WTC11 (cell line): ENCODE measurements at regions not wholly inside any gene's neighbourhood (a gene's known extent, or its start where the extent isn't known, plus 50 kb on each side); places are given as distances from the start of the nearest gene placed in this dataset.

Source experiments
- ATAC-seq: fragments of 200-7000 bp; cut with Tn5 transposase; 2 replicates; pipeline ENCODE4 v1.10.0; 2021; ENCODE audit warnings: mild to moderate bottlenecking, moderate library complexity
- CTCF ChIA-PET: fragments of 300-600 bp; sonication (Branson Sonifier 250); formaldehyde crosslinking; loops from one replicate; lab custom pipeline; 2021; ENCODE audit warnings: antibody characterized with exemption; lab: Charles Lee
- POLR2A ChIA-PET: fragments of 350-600 bp; sonication (Branson Sonifier 250); formaldehyde crosslinking; loops from one replicate; lab custom pipeline; 2021; ENCODE audit warnings: antibody characterized with exemption; lab: Charles Lee
- DNase-seq: peaks from one replicate; pipeline ENCODE4 v3.0.0; 2021; ENCODE audit warnings: low spot score
- H3K27ac Mint-ChIP-seq: 2 replicates; pipeline ENCODE4 v1.8.0; 2021; ENCODE audit warnings: mixed read lengths
- H3K27me3 Mint-ChIP-seq: 2 replicates; pipeline ENCODE4 v1.8.0; 2021; ENCODE audit warnings: low read depth, mild to moderate bottlenecking, moderate library complexity, mixed read lengths
- H3K36me3 Mint-ChIP-seq: 2 replicates; pipeline ENCODE4 v1.8.0; 2021; ENCODE audit warnings: mixed read lengths
- H3K4me1 Mint-ChIP-seq: 2 replicates; pipeline ENCODE4 v1.8.0; 2022; ENCODE audit warnings: mixed read lengths
- H3K4me3 Mint-ChIP-seq: 2 replicates; pipeline ENCODE4 v1.8.0; 2021; ENCODE audit warnings: mild to moderate bottlenecking, moderate library complexity, mixed read lengths
- H3K9me3 Mint-ChIP-seq: 2 replicates; pipeline ENCODE4 v1.8.0; 2021; ENCODE audit warnings: mixed read lengths
- AFF4 ChIP-seq: sonication (generic); formaldehyde crosslinking; IDR thresholded peaks from 2 replicates; pipeline ENCODE4 v1.8.1; 2023; ENCODE audit warnings: mild to moderate bottlenecking, missing genetic modification reagents, borderline replicate concordance
- ATF2 ChIP-seq: sonication (generic); formaldehyde crosslinking; IDR thresholded peaks from 2 replicates; pipeline ENCODE4 v1.8.1; 2022; ENCODE audit warnings: low read depth, missing genetic modification reagents, borderline replicate concordance
- ATF3 ChIP-seq: sonication (generic); formaldehyde crosslinking; conservative IDR thresholded peaks from 2 replicates; pipeline ENCODE4 v1.8.1; 2022; ENCODE audit warnings: mild to moderate bottlenecking, missing genetic modification reagents
- CBFB ChIP-seq: sonication (generic); formaldehyde crosslinking; IDR thresholded peaks from 2 replicates; pipeline ENCODE4 v1.8.1; 2022; ENCODE audit warnings: mild to moderate bottlenecking, low read depth, missing genetic modification reagents
- CTCF ChIP-seq: fragments of 200-600 bp; IDR thresholded peaks from 2 replicates; pipeline ENCODE4 v1.8.0; 2022; ENCODE audit warnings: antibody characterized with exemption
- ETV6 ChIP-seq: sonication (generic); formaldehyde crosslinking; IDR thresholded peaks from 2 replicates; pipeline ENCODE4 v1.8.1; 2022; ENCODE audit warnings: mild to moderate bottlenecking, missing genetic modification reagents
- IRF2 ChIP-seq: sonication (generic); formaldehyde crosslinking; IDR thresholded peaks from 2 replicates; pipeline ENCODE4 v1.8.0; 2022; ENCODE audit warnings: low read depth, missing genetic modification reagents, borderline replicate concordance
- JAZF1 ChIP-seq: fragments of 250-450 bp; sonication (Bioruptor Pico); IDR thresholded peaks from 2 replicates; pipeline ENCODE4 v1.9.0; 2021; ENCODE audit warnings: moderate library complexity, mild to moderate bottlenecking, inconsistent platforms
- MXD4 ChIP-seq: fragments of 250-450 bp; sonication (Bioruptor Pico); IDR thresholded peaks from 2 replicates; pipeline ENCODE4 v1.8.0; 2021; ENCODE audit warnings: mild to moderate bottlenecking, moderate library complexity, borderline replicate concordance
- MYBL2 ChIP-seq: sonication (generic); formaldehyde crosslinking; IDR thresholded peaks from 2 replicates; pipeline ENCODE4 v1.8.1; 2023; ENCODE audit warnings: mild to moderate bottlenecking, moderate library complexity, missing genetic modification reagents
- NFYB ChIP-seq: sonication (generic); formaldehyde crosslinking; conservative IDR thresholded peaks from 2 replicates; pipeline ENCODE4 v1.8.0; 2022; ENCODE audit warnings: low read depth, missing genetic modification reagents
- NR2C2 ChIP-seq: sonication (generic); formaldehyde crosslinking; IDR thresholded peaks from 2 replicates; pipeline ENCODE4 v1.8.0; 2022; ENCODE audit warnings: mild to moderate bottlenecking, missing genetic modification reagents
- PRRX2 ChIP-seq: fragments of 250-450 bp; sonication (Bioruptor Pico); IDR thresholded peaks from 2 replicates; pipeline ENCODE4 v1.8.0; 2021; ENCODE audit warnings: mild to moderate bottlenecking
- RELA ChIP-seq: sonication (generic); formaldehyde crosslinking; IDR thresholded peaks from 2 replicates; pipeline ENCODE4 v1.8.1; 2022; ENCODE audit warnings: missing genetic modification reagents, mild to moderate bottlenecking, borderline replicate concordance
- RORB ChIP-seq: fragments of 250-450 bp; sonication (Bioruptor Pico); IDR thresholded peaks from 2 replicates; pipeline ENCODE4 v1.9.0; 2021; ENCODE audit warnings: mild to moderate bottlenecking
- SMAD4 ChIP-seq: sonication (generic); formaldehyde crosslinking; IDR thresholded peaks from 2 replicates; pipeline ENCODE4 v1.8.0; 2022; ENCODE audit warnings: mild to moderate bottlenecking, missing genetic modification reagents
- ZNF121 ChIP-seq: sonication (generic); formaldehyde crosslinking; IDR thresholded peaks from 2 replicates; pipeline ENCODE4 v1.8.0; 2023; ENCODE audit warnings: missing genetic modification reagents
- ZNF425 ChIP-seq: fragments of 250-450 bp; sonication (Bioruptor Pico); conservative IDR thresholded peaks from 2 replicates; pipeline ENCODE4 v1.9.0; 2021; ENCODE audit warnings: mild to moderate bottlenecking
- ZSCAN18 ChIP-seq: fragments of 250-450 bp; sonication (Bioruptor Pico); IDR thresholded peaks from 2 replicates; pipeline ENCODE4 v2.1.2; 2022; ENCODE audit warnings: mild to moderate bottlenecking, moderate library complexity

- TF ChIP-seq ZNF425 (no peak), MYBL2 (CRISPR knock-in tag) (no peak), CBFB (CRISPR knock-in tag) (no peak), IRF2 (CRISPR knock-in tag) (no peak)
These were observed 592.9 kb downstream of the FSCB start (continued) for GRCh38 chr14:43914041-43914693.

- no peaks in the 10 kb centered on the region; the same call in 1 of the 2 replicates for H3K36me3 Mint-ChIP-seq
- no peak for ATAC-seq
- H3K4me1 Mint-ChIP-seq: peaks cover 7% of the 10 kb centered on the region
- H3K4me3 Mint-ChIP-seq: no peak overlapping the region
- peaks cover 8% of the 10 kb centered on the region for H3K9me3 Mint-ChIP-seq
- TF ChIP-seq NR2C2: no peak
- TF ChIP-seq ATF2 (CRISPR knock-in tag): no peak
- no peak for TF ChIP-seq PRRX2
- no peak for TF ChIP-seq AFF4 (CRISPR knock-in tag)
- TF ChIP-seq CTCF: no peak
- TF ChIP-seq ZSCAN18 (CRISPR knock-in tag): no peak
- no peak for TF ChIP-seq RELA (CRISPR knock-in tag)
- no peak for TF ChIP-seq ZNF121 (CRISPR knock-in tag)
- TF ChIP-seq MYBL2 (CRISPR knock-in tag): no peak
- TF ChIP-seq ETV6 (CRISPR knock-in tag): no peak
- TF ChIP-seq MXD4 (CRISPR knock-in tag): no peak
- no peak for TF ChIP-seq JAZF1 (CRISPR knock-in tag)
- no peak for TF ChIP-seq RORB (CRISPR knock-in tag)
- no peak for TF ChIP-seq SMAD4 (CRISPR knock-in tag)
- TF ChIP-seq NFYB: no peak
- no peak for TF ChIP-seq ATF3 (CRISPR knock-in tag)
- H3K27me3 Mint-ChIP-seq: no peaks in the 10 kb centered on the region
- DNase-seq: no peak
- H3K27ac Mint-ChIP-seq: no peak overlapping the region
- POLR2A ChIA-PET: no interaction called here
- CTCF ChIA-PET: no interaction called here
These were observed 603.9 kb downstream of the FSCB start for GRCh38 chr14:43903209-43903608.
